HL-60 (cell line): ENCODE measurements at regions not wholly inside any gene's neighbourhood (a gene's known extent, or its start where the extent isn't known, plus 50 kb on each side); places are given as distances from the start of the nearest gene placed in this dataset.

Source experiments
- DNase-seq, 2 experiments: peaks; one replicate each; pipeline ENCODE4 v3.0.0-alpha.2; 2010 to 2020; ENCODE audit warnings: low read depth in 1 of 2, low spot score in 1 of 2
- H3K27ac ChIP-seq: fragments of 250-450 bp; sonication (Bioruptor Pico); replicated peaks from 2 replicates; pipeline ENCODE4 v1.5.1; 2020; ENCODE audit warnings: mild to moderate bottlenecking, moderate library complexity
- H3K27me3 ChIP-seq: fragments of 250-450 bp; sonication (Bioruptor Pico); 2 replicates; pipeline ENCODE4 v1.5.1; 2021; ENCODE audit warnings: mild to moderate bottlenecking, moderate library complexity; ENCODE audit not compliant: insufficient read depth, poor library complexity, severe bottlenecking
- H3K4me3 ChIP-seq: replicated peaks from 2 replicates; pipeline ENCODE4 v1.5.1; 2011; ENCODE audit warnings: mild to moderate bottlenecking, control low read depth, low read length; ENCODE audit not compliant: insufficient read depth
- CTCF ChIP-seq: IDR thresholded peaks from one replicate; pipeline ENCODE4 v1.5.1; 2011; ENCODE audit warnings: low read length, control low read depth, inconsistent platforms; ENCODE audit not compliant: insufficient read depth
- GABPA ChIP-seq: IDR thresholded peaks from 2 replicates; pipeline ENCODE4 v1.6.1; 2012; ENCODE audit warnings: low read depth
- POLR2AphosphoS5 ChIP-seq: IDR thresholded peaks from 2 replicates; pipeline ENCODE4 v1.6.1; 2012; ENCODE audit warnings: low read depth
- REST ChIP-seq: IDR thresholded peaks from 2 replicates; pipeline ENCODE4 v1.6.1; 2012; ENCODE audit warnings: low read depth; ENCODE audit not compliant: insufficient replicate concordance
- SPI1 ChIP-seq: IDR thresholded peaks from 2 replicates; pipeline ENCODE4 v1.6.1; 2012; ENCODE audit warnings: low read depth, mild to moderate bottlenecking, borderline replicate concordance

GRCh38 chr17:34008125-34008524, 247.0 kb upstream of the CCL2 start:
- no peak for TF ChIP-seq CTCF
- Histone ChIP-seq H3K4me3 (no peak overlapping the region), H3K27ac (no peak overlapping the region), H3K27me3 (peaks cover 2% of the 10 kb centered on the region)
- DNase-seq: no peak

GRCh38 chr17:34009912-34010311, 245.2 kb upstream of the CCL2 start:
- Histone ChIP-seq H3K27me3 (peaks cover 2% of the 10 kb centered on the region), H3K27ac (no peak overlapping the region), H3K4me3 (no peak overlapping the region)
- no peak for TF ChIP-seq SPI1
- no peak for TF ChIP-seq REST
- no peak for TF ChIP-seq CTCF
- TF ChIP-seq POLR2AphosphoS5: no peak
- TF ChIP-seq GABPA: no peak
- no peak for DNase-seq

GRCh38 chr17:34010534-34010933, 244.6 kb upstream of the CCL2 start:
- H3K27me3 ChIP-seq: peaks cover 2% of the 10 kb centered on the region
- TF ChIP-seq CTCF (no peak), GABPA (no peak), REST (no peak), POLR2AphosphoS5 (no peak), SPI1 (no peak)
- no peak for DNase-seq
- no peak overlapping the region for H3K4me3 ChIP-seq
- no peak overlapping the region for H3K27ac ChIP-seq

GRCh38 chr17:34011599-34011998, 243.5 kb upstream of the CCL2 start:
- H3K4me3 ChIP-seq: no peak overlapping the region
- no peak for DNase-seq
- TF ChIP-seq POLR2AphosphoS5 (no peak), SPI1 (no peak), REST (no peak), GABPA (no peak), CTCF (no peak)
- no peak overlapping the region for H3K27ac ChIP-seq
- H3K27me3 ChIP-seq: peaks cover 2% of the 10 kb centered on the region
